NCI-H2107 (cell line): ENCODE measurements at regions not wholly inside any gene's neighbourhood (a gene's known extent, or its start where the extent isn't known, plus 50 kb on each side); places are given as distances from the start of the nearest gene placed in this dataset.
"Not testable (repeated sequence)": the region's sequence is repeated elsewhere in the genome, so short reads cannot be mapped to it uniquely, and the experiment has no call there.

Source experiments
- DNase-seq: peaks from one replicate; lab custom pipeline; 2025; lab: John Stamatoyannopoulos, UW

DNA sequence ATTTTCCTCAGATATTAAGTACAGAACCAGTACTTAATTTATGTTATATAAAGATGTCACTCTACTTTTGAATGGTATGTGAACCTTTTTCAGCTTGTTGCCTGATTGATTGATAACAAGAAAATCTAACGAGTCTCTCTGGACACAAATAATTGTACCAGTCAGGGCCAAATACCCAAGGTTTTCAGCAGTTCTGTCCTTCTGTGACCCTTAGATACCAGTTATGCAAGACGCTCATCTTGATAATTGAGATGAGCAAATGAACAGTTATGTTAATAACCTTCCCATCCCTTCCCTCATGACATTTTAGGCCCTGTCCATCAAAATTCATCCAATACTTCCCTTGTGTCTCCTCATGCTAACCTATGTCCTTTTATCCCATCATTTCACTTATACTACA, 185.9 kb upstream of the G2E3 start:
- DNase-seq, result no peak

- DNase-seq, result no peak
Observed at GRCh38 chr14:30373526-30373925, 185.4 kb upstream of the G2E3 start.

DNA sequence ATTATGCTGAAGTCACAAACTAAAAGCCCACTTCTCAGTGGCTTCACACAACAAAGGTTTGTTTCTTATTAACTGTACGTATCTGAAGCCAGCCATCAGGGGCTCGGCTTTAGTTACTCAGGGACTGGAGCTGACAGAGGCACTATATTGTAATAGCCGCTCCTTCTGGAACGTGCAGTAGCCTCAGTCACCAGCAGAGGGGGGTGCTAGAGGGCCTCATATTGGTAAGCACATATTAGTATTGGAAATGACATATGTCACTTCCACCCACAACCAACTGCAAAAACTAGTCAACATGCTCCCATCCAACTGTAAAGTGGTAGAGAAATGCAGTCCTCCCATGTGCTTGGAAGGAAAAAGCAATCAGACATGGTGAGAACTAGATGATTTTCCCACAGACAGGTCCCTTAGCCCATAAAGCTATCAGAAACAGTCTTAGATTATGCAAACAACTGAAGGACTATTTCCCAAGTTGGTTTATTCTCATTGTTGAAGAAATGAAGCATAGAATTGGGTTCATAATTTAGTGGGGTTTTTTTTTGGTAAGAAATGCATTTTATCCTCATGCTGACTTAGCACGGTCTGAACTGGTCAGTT, 183.6 kb upstream of the G2E3 start:
- DNase-seq, result no peak

GRCh38 chr14:30381861-30382480, 177.0 kb upstream of the G2E3 start:
- no peak for DNase-seq

- no peak for DNase-seq
Observed at GRCh38 chr14:30385925-30386324, 173.0 kb upstream of the G2E3 start.

DNA sequence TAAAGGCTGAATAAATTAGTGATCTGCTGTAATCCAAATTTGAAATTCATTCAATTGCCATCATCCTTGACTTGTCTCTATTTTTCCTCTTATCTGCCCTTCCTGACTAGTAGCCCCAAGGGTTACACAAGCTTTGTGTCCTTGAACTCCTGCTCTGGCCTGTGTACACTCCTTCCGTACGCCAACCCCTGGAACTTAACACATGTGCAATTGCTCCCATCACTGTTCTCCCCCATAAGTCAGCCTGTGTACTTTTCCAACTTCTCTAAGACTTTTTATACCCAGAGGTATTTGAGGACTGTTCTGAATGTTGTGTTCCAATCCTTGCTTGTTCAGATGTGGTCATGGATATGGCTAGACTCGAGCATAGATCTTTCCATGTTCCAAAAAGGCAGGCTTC, 171.1 kb upstream of the G2E3 start:
- DNase-seq, result no peak

- no peak for DNase-seq
Observed at GRCh38 chr14:30389134-30389876, 169.7 kb upstream of the G2E3 start.

GRCh38 chr14:30389877-30390385, 169.0 kb upstream of the G2E3 start:
- no peak for DNase-seq

DNA sequence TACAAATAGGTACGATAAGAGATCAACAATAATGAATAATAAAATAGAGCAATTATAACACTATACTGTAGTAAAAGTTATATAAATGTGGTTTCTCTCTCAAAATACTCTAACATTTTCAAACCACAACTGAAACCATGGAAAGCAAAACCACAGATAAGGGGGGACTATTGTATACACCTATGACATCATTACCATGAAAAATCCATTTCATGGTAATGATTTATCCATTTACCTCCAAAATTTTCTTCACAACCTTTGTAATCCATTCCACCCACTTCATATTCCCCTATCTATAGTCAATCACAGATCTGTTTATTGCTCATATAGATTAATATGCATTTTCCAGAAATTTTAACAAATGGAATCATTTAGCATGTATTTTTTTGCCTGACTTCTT, 163.9 kb upstream of the G2E3 start:
- DNase-seq, result no peak

DNA sequence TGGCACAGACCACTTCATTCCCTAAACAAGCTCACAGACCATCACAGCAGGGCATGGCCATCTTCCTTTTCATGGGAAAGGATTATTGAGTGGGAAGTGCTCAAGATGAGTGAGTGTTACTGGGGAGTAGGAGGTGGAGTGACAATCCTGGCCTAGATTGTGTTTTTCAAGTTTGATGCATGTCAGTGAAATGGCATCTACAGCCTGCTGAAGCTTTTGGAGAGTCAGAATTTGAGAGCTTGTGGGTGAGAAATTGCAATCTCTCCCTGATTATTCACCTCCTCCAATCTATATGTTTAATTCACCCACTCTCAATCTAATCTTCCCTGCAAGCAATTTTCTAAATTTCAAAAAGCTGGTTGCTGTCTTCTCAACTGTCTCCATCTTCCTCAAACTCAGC, 156.1 kb upstream of the G2E3 start:
- DNase-seq, result no peak

DNA sequence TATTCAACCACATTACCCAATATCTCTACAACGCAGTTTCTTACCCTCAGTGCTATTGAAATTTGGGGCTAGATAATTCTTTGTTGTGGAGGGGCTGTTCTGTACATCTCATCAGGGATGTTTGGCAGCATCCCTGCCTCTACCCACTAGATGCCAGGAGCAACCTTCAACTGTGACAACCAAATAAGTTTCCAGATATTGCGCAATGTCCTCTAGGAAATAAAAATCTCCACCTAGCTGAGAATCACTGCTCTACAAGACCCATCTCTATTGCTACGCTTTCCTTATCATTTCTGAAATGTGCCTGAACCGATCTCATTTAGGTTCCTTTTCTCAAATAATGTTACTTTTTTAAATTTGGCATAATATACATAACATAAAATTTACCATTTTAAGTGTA, 155.2 kb upstream of the G2E3 start:
- DNase-seq, result no peak

GRCh38 chr14:30409508-30410015, 149.4 kb upstream of the G2E3 start:
- DNase-seq, result not testable (repeated sequence)

GRCh38 chr14:30410986-30411385, 148.0 kb upstream of the G2E3 start:
- DNase-seq, result no peak

GRCh38 chr14:30413184-30413583, 145.8 kb upstream of the G2E3 start:
- not testable (repeated sequence) for DNase-seq

DNA sequence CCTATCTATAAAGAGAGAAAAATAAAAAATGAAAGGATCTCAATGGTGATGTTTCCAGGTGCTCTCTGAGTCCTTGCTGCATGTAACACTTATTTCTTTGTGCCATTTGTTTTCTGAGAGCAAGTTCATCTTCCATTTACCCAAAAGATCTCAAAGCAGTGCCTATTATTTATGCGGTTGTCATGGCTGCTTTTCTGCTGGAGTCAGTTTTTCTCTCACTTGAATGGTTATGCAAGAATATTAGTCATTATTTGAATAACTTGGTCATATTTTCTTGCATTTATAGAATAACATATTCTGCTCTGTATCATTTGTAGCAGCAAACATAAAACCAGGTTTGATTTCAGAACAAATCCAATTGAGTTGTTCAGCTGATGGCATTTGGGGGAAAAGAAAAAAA, 141.8 kb upstream of the G2E3 start:
- no peak for DNase-seq

DNA sequence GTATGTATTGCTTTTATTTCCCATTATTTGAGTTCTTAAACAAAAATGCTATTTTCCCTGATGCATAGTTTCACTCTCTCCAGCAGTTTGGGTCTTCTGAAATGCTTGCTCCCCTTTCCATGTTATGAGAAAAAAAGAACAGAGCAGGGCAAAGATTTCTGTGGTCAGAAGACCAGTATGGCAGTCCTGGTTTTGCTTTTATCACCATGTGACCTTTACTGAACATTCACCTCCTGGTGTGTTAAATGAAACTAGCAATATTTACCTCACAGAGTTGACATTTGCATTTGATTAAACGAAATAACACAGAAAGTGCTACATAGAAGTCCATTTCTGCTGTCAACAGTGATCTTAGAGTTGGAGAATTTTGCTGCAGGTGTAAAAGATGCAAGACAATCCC, 141.0 kb upstream of the G2E3 start:
- DNase-seq, result no peak

DNA sequence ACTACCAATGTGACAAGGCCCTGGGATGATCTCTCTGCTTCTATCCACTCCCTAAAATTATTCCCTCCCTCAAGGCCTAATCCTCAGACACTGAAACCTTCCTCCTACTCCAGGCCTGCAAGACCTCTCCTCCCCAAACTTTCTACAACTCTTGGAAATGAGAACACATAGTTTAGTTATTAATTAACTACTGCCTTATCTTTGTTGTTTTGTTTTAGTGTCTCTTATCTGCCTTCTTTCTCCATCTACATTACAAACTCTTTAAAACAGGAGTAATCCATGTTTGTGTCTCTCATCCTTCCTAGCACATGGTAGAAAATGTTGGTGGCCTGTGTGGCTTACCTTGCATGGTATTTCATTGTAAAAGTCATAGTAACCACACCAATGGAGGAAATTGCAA, 139.9 kb upstream of the G2E3 start:
- no peak for DNase-seq

- no peak for DNase-seq
Observed at GRCh38 chr14:30420515-30420914, 138.4 kb upstream of the G2E3 start.

- no peak for DNase-seq
Observed at GRCh38 chr14:30426463-30426862, 132.5 kb upstream of the G2E3 start.

DNA sequence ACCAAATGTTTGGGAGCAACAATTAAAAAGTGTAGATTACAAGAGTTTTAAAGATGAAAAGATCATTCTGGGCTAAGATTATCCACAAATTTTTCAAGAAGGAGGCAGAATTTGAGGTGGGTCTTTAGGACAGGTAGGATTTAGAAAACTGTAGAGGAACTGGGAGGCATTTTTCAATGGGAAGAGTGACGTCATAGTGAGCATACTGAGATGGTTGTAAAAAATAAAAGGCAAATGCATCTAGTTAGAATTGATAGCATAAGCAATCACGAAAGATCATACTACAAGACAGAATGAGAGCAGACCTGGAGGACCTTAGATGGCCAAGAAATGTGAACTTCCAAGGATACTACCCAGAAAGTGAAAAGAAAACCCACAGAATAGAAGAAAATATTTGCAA, 131.6 kb upstream of the G2E3 start:
- DNase-seq, result no peak

- DNase-seq, result no peak
Observed at GRCh38 chr14:30427846-30428245, 131.1 kb upstream of the G2E3 start.

- DNase-seq, result no peak
Observed at GRCh38 chr14:30431552-30431951, 127.4 kb upstream of the G2E3 start.

GRCh38 chr14:30440961-30441360, 118.0 kb upstream of the G2E3 start:
- DNase-seq, result no peak
